Right cardiac atrium (tissue), 5 donors: ENCODE measurements at regions not wholly inside any gene's neighbourhood (a gene's known extent, or its start where the extent isn't known, plus 50 kb on each side); places are given as distances from the start of the nearest gene placed in this dataset.

Source experiments
- ATAC-seq, 2 donors: fragments of 200-7000 bp; cut with Tn5 transposase; one replicate each; pipeline versions ENCODE4 v1.8.0 to v1.9.1; 2020; ENCODE audit warnings: moderate library complexity in 2 of 2, mild to moderate bottlenecking in 1 of 2
- DNase-seq, 3 donors: peaks; one replicate each; pipeline ENCODE4 v3.0.0-alpha.2; 2020
- H3K27ac ChIP-seq: one replicate; pipeline ENCODE4 v1.5.1; 2013; ENCODE audit warnings: mild to moderate bottlenecking, low read length, control low read depth, moderate library complexity
- H3K27me3 ChIP-seq: one replicate; pipeline ENCODE4 v1.6.1; 2013; ENCODE audit not compliant: control insufficient read depth, insufficient read depth
- H3K4me1 ChIP-seq: one replicate; pipeline ENCODE4 v1.6.1; 2013; ENCODE audit warnings: low read length; ENCODE audit not compliant: control insufficient read depth, insufficient read depth
- H3K4me3 ChIP-seq: one replicate; pipeline ENCODE4 v1.5.1; 2013; ENCODE audit warnings: low read length, control low read depth
- H3K9me3 ChIP-seq: one replicate; pipeline ENCODE4 v1.6.1; 2013; ENCODE audit warnings: low read length; ENCODE audit not compliant: control insufficient read depth
- WGBS: extraction: QIAGEN DNeasy Blood & Tissue Kit; methylation state at CpG from one replicate; pipeline ENCODE4 v1.1.7; 2013; 5-methylcytosine and 5-hydroxymethylcytosine counted together
- intact Hi-C, 4 donors: fragments of 100-400 bp; cut with DNase I; formaldehyde crosslinking; loops; one replicate each; pipeline versions ENCODE4 v1.11.0 to v1.14.0; 2022 to 2023
- donor health status: healthy with polysubstance abuse.
- donor health status: DM: no; HTN: yes; CAD: no.
- donor health status: DM: no; HTN: no; CAD: no.
- donor health status: DM: no; HTN: yes; CAD: no; lungs with severe emphysema.
- donor health status: DM: yes; HTN: yes; CAD: no.

DNA sequence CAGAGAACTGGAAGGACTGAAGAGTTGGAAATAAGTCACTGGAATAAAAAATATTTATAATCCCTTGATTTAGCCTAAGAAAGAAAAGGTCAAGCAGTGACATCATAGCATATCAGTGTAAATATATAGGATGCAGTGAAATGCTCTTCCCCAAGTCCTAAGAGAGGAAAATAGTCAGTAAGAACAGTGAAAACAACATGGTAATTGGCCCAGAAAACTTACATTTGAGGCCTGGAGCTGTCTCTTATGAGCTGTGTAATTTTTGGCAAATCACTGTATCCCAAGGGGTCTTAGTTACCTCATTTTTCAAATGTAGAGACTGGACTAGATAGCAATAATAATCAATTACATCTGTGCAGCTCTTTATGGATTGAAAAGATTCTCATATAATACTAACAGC is 255.7 kb upstream of the AR start:
- no peaks in the 10 kb centered on the region for H3K27me3 ChIP-seq
- H3K4me3 ChIP-seq: no peak overlapping the region
- no peaks in the 10 kb centered on the region for H3K4me1 ChIP-seq
- intact Hi-C loops: no loop called here
- DNase-seq (no peak), ATAC-seq (no peak)
- H3K27ac ChIP-seq: no peak overlapping the region
- H3K9me3 ChIP-seq: no peaks in the 10 kb centered on the region

DNA sequence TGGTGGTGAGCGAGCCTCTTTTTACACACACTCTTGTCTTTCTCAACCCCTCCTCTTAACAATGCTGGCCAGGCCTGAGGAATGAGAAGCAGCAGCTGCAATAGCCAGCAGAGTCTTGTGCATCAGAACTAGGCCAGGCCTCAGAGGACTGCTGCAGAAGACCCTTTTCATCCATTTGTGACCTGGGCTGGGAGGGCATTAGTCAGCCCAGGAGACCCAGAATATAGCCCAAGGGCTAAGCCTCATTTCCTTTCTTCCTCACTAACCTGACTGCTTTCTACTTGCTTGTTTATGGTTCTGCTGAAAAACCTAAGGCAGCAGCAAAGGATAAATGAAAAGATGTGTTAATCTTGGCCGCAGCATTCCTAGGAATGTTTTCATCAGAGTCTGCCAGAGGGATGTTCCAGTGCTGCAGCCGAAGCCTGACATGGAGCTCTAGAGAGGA is 254.7 kb upstream of the AR start:
- peak; percentile 40 to 68 for ATAC-seq

DNA sequence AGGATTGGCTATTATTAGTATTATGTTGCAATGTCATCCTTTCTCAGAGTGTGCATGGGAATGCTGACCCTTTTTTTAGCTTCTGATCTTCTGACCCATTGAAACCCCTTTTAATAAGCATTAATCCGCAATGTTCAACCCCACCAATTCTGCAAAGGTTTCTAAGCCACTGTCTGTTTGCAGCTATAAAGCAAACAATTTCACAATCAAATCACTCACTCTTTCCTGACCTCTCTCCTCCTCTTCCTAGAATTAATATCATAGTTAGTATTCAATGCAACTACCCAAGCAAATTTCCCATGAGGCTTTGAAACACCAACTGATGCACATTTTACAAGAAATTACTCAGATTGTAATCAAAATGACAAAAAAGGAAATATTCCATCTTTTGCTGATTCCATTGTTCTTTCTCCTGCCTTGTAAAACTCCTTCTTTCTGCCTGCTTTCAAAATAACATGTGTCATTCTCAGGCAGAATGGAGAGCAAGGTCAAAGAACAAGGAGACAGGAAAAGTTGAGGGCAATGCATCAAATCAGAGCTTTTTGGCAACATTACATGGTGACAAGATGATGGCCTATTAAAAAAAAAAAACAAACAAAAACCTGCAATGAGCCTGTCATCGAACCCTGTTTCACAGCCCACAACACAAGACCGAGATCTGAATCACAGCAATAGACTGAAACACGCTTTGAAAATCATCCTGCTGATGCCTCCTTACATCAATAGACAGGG is 253.2 kb upstream of the AR start:
- Histone ChIP-seq H3K9me3 (no peaks in the 10 kb centered on the region), H3K4me3 (no peak overlapping the region), H3K4me1 (no peaks in the 10 kb centered on the region), H3K27me3 (no peaks in the 10 kb centered on the region), H3K27ac (no peak overlapping the region)
- ATAC-seq (no peak), DNase-seq (no peak)
- intact Hi-C loops: no loop called here
- WGBS: 34% methylated on average over 4 of the region's 4 CpGs

More for the DNA sequence above, 254.7 kb upstream of the AR start:
- DNase-seq: peak in 1 of 3 donors; percentile 41
- 33% methylated on average over 3 of the region's 3 CpGs for WGBS
- H3K27me3 ChIP-seq: no peaks in the 10 kb centered on the region
- H3K9me3 ChIP-seq: no peaks in the 10 kb centered on the region
- no peak overlapping the region for H3K4me3 ChIP-seq
- intact Hi-C loops: no loop called here
- H3K27ac ChIP-seq: no peak overlapping the region
- no peaks in the 10 kb centered on the region for H3K4me1 ChIP-seq

DNA sequence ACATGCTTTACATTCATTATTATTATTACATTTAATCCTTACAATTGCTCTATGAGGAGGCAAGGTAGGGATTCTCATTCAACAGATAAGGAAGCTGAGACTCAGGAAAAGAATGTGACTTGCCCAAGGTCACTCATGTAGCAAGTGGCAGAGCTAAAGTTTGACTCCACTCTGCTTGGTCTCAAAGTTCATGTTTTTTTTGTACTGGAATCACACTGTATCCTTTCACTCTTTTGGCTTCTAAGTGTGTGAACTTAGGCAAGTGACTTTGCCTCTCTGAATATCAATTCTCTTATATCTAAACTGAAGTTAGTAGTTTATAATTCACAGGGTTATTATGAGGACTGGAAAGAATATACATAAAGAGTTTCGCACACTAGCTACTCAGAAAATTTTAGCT is 247.9 kb upstream of the AR start:
- Histone ChIP-seq H3K4me3 (no peak overlapping the region), H3K4me1 (no peaks in the 10 kb centered on the region), H3K9me3 (no peaks in the 10 kb centered on the region), H3K27ac (no peak overlapping the region), H3K27me3 (no peaks in the 10 kb centered on the region)
- intact Hi-C loops: no loop called here
- WGBS: 88% methylated on average over 1 of the region's 1 CpG
- no peak for DNase-seq
- ATAC-seq: no peak

DNA sequence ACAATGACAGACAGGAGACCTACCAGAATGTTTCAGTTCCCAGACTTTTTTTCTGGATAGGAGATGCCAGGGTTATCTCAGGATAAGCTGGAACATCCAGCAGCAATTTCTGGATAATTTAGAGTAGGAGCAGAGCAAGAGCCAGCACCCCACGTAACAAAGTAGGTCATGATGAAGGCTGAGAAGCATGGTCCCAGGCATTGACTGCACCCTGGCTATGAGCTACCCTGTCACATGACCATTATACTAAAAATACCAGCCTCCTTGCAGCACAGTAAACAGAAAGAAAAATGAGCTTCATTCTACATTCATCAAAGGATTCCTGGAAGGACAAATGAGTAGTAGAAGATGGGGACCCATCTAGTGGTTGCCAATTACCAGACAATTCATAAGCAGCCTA is 247.4 kb upstream of the AR start:
- Histone ChIP-seq H3K27ac (no peak overlapping the region), H3K4me1 (no peaks in the 10 kb centered on the region), H3K9me3 (no peaks in the 10 kb centered on the region), H3K27me3 (no peaks in the 10 kb centered on the region), H3K4me3 (no peak overlapping the region)
- intact Hi-C loops: no loop called here
- ATAC-seq (no peak), DNase-seq (no peak)
- WGBS: 13% methylated on average over 1 of the region's 1 CpG

DNA sequence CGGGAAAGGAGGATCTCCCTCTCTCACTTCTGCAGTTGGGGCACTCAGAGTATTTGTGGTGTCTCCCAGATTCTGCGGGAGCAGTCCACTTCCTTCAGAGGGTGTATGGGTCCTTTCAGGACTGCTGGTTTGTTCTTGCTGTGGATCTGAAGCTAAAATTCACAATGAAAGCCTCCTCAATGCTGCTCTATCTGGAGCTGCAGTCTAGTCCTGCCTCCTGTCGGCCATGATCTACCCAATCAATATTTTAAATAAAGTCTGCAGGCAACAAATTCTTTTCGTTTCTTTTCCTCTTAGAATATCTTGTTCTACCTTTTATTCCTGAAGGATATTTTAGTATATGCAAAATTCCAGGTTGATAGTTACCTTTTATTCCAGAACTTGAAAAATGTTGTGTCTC is 226.1 kb upstream of the AR start:
- Histone ChIP-seq H3K9me3 (no peaks in the 10 kb centered on the region), H3K4me1 (no peaks in the 10 kb centered on the region), H3K4me3 (no peak overlapping the region), H3K27ac (no peak overlapping the region), H3K27me3 (no peaks in the 10 kb centered on the region)
- intact Hi-C loops: no loop called here
- ATAC-seq: no peak
- DNase-seq: no peak
- 73% methylated on average over 4 of the region's 4 CpGs for WGBS

DNA sequence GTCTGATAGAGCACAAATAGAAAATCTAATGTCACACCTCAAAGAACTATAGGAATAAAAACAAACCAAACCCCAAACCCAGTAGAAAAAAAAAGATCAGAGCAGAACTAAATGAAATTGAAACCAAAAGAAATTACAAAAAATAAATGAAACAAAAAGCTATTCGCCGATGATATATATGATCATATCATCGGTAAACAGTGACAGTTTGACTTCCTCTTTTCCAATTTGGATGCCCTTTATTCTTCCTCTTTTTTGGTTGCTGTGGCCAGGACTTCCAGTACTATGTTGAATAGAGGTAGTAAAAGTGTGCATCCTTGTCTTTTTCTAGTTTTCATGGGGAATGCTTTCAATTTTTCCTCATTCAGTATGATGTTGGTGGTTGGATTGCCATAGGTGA is 215.3 kb upstream of the AR start:
- 83% methylated on average over 3 of the region's 3 CpGs for WGBS
- Histone ChIP-seq H3K9me3 (no peaks in the 10 kb centered on the region), H3K27ac (no peak overlapping the region), H3K4me3 (no peak overlapping the region), H3K27me3 (no peaks in the 10 kb centered on the region), H3K4me1 (no peaks in the 10 kb centered on the region)
- no peak for ATAC-seq
- no peak for DNase-seq
- intact Hi-C loops: no loop called here

DNA sequence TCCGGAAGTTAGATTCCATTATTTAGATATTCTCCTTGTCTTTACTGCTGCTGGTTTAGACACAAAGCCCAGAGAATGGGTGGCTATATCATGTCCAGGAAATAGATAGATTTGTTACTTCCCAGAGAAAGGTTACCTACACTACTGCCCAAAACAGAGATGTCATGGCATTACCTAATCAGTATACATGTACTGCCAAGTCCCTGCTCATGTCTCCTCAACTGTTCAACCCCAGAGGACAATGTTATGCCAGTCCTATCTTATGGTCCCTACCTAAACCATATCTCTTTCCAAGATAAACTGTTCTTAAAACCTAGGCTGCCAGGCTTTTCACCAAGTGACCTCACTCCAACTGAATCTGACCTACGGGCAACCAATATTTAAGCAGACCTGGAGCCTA is 209.5 kb upstream of the AR start:
- WGBS: 86% methylated on average over 2 of the region's 2 CpGs
- no peaks in the 10 kb centered on the region for H3K9me3 ChIP-seq
- intact Hi-C loops: no loop called here
- ATAC-seq: no peak
- no peaks in the 10 kb centered on the region for H3K27me3 ChIP-seq
- no peak for DNase-seq
- no peak overlapping the region for H3K4me3 ChIP-seq
- no peaks in the 10 kb centered on the region for H3K4me1 ChIP-seq
- no peak overlapping the region for H3K27ac ChIP-seq

DNA sequence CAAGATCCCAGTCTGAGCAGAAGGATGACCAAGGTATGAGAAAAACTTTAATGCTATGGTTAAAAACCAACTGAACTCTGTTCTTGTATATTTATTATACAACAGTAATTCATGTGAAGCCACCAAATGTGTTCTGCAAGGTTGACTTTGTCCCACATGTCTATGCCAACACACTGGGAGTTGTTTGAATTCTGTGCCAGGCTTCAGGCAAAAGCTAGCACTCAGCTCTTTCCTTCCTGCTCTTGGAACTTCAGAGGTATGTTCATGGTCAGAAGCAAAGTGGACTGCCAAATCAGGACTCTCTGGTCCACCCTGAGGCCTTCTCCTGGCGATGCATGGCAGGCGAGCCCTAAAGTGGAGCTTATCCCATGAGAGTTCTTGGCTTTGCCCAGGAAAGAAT is 205.6 kb upstream of the AR start:
- Histone ChIP-seq H3K27ac (no peak overlapping the region), H3K9me3 (no peaks in the 10 kb centered on the region), H3K27me3 (no peaks in the 10 kb centered on the region), H3K4me3 (no peak overlapping the region), H3K4me1 (no peaks in the 10 kb centered on the region)
- intact Hi-C loops: no loop called here
- ATAC-seq: no peak
- 74% methylated on average over 2 of the region's 2 CpGs for WGBS
- DNase-seq: no peak

DNA sequence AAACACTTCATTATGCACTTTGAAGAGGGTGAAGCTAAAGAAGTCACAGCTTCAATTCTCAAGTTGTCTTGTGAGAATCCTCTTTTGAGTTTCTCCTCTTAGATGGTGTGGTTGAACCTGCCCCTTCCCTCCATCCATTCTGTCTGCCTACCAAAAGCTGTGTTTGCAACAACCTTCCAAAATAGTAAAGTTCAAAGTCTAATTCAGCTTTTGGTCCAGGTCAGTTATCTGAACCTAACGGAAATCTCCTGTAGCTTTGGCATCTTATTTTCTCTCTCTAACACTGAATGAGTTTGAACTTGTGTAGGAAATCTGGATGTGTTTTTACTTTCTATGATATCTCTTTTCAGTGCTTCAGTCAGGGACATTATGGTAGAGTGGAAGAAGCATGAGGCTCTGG is 201.7 kb upstream of the AR start:
- WGBS: 73% methylated on average over 1 of the region's 1 CpG
- Histone ChIP-seq H3K27me3 (no peaks in the 10 kb centered on the region), H3K4me1 (no peaks in the 10 kb centered on the region), H3K9me3 (no peaks in the 10 kb centered on the region), H3K4me3 (no peak overlapping the region), H3K27ac (no peak overlapping the region)
- intact Hi-C loops: no loop called here
- ATAC-seq (no peak), DNase-seq (no peak)

DNA sequence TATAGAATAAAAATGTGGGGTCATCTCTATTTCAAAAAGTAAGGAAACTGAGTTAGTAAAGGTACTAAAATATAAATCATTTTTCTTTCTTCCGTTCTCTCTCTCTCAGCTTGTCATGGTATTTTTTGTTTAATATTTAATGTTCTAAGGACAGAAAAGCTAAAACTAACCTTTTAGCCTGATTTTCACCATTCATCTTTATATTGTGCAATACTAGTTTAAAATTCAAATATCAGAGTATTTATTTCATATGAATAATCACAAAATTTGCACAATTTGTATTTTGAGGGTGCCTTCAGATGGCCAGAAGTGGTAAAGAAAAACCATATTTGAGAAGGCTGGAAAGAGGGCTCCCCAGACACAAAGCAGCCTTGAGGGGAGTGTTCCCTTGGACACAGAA is 197.6 kb upstream of the AR start:
- 94% methylated on average over 1 of the region's 1 CpG for WGBS
- intact Hi-C loops: no loop called here
- Histone ChIP-seq H3K4me1 (no peaks in the 10 kb centered on the region), H3K4me3 (no peak overlapping the region), H3K9me3 (no peaks in the 10 kb centered on the region), H3K27ac (no peak overlapping the region), H3K27me3 (no peaks in the 10 kb centered on the region)
- ATAC-seq (no peak), DNase-seq (no peak)

DNA sequence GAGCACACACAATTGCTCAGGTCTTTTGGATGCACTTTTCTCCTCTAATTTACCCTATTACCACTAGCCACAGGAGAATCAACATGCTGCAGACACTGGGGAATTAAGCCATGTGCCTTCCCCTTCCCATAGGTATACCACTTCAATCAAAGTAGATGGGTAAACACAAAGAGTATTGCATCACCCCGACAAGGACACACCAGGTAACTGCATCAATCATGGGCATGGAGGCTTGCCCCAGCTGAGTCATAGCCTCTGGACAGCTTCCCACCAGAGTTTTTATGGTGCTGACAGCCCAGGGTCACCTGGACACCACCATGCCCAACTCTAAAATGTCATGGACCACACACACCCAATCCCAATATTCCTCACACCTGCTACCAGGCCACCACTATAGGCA is 197.2 kb upstream of the AR start:
- Histone ChIP-seq H3K27ac (no peak overlapping the region), H3K27me3 (no peaks in the 10 kb centered on the region), H3K9me3 (no peaks in the 10 kb centered on the region), H3K4me1 (no peaks in the 10 kb centered on the region), H3K4me3 (no peak overlapping the region)
- intact Hi-C loops: no loop called here
- ATAC-seq: no peak
- 76% methylated on average over 1 of the region's 1 CpG for WGBS
- no peak for DNase-seq
